ENCODE measurements at regions not wholly inside any gene's neighbourhood (a gene's known extent, or its start where the extent isn't known, plus 50 kb on each side); places are given as distances from the start of the nearest gene placed in this dataset.
"Not testable (repeated sequence)": the region's sequence is repeated elsewhere in the genome, so short reads cannot be mapped to it uniquely, and the experiment has no call there.

- no peaks in the 10 kb centered on the region for H3K9me3 Mint-ChIP-seq (ENCODE audit: unreplicated experiment)
- H3K4me1 Mint-ChIP-seq (ENCODE audit: low read depth, unreplicated experiment), result no peaks in the 10 kb centered on the region
- DNase-seq, result no peak
- ChIA-PET POLR2A (no interaction called here), CTCF (no interaction called here)
- Histone ChIP-seq H3K4me1 (no peaks in the 10 kb centered on the region), H3K9me3 (no peaks in the 10 kb centered on the region), H3K36me3 (ENCODE audit: control insufficient read depth, insufficient read depth, low read length) (no peaks in the 10 kb centered on the region), H3K4me3 (ENCODE audit: low read depth, low read length) (no peak overlapping the region), H3K27me3 (replicated peaks; ENCODE audit: control insufficient read depth, insufficient read depth, low read length) (no peaks in the 10 kb centered on the region)
- intact Hi-C loops (cut with micrococcal nuclease; ENCODE audit: unreplicated experiment), result no loop called here
- no peaks in the 10 kb centered on the region for H3K36me3 Mint-ChIP-seq (ENCODE audit: insufficient read depth, unreplicated experiment)
- H3K4me3 Mint-ChIP-seq (ENCODE audit: unreplicated experiment), result no peak overlapping the region
- H3K27ac Mint-ChIP-seq (ENCODE audit: unreplicated experiment), result no peak overlapping the region
- TF ChIP-seq, protein P1, sequence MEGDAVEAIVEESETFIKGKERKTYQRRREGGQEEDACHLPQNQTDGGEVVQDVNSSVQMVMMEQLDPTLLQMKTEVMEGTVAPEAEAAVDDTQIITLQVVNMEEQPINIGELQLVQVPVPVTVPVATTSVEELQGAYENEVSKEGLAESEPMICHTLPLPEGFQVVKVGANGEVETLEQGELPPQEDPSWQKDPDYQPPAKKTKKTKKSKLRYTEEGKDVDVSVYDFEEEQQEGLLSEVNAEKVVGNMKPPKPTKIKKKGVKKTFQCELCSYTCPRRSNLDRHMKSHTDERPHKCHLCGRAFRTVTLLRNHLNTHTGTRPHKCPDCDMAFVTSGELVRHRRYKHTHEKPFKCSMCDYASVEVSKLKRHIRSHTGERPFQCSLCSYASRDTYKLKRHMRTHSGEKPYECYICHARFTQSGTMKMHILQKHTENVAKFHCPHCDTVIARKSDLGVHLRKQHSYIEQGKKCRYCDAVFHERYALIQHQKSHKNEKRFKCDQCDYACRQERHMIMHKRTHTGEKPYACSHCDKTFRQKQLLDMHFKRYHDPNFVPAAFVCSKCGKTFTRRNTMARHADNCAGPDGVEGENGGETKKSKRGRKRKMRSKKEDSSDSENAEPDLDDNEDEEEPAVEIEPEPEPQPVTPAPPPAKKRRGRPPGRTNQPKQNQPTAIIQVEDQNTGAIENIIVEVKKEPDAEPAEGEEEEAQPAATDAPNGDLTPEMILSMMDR (IDR thresholded peaks at IDR 0.05; ENCODE audit: insufficient read depth in 1 of 2, low read depth in 1 of 2, low read length in 1 of 2, severe bottlenecking in 1 of 2, unreplicated experiment in 1 of 2), result no peak
- H3K27me3 Mint-ChIP-seq (ENCODE audit: insufficient read depth, unreplicated experiment), result no peaks in the 10 kb centered on the region
- BruUV-seq (replicated peaks), result no TSS peak
These were observed 701.4 kb downstream of the TMEM121 start for GRCh38 chr14:106227793-106228192.

DNA sequence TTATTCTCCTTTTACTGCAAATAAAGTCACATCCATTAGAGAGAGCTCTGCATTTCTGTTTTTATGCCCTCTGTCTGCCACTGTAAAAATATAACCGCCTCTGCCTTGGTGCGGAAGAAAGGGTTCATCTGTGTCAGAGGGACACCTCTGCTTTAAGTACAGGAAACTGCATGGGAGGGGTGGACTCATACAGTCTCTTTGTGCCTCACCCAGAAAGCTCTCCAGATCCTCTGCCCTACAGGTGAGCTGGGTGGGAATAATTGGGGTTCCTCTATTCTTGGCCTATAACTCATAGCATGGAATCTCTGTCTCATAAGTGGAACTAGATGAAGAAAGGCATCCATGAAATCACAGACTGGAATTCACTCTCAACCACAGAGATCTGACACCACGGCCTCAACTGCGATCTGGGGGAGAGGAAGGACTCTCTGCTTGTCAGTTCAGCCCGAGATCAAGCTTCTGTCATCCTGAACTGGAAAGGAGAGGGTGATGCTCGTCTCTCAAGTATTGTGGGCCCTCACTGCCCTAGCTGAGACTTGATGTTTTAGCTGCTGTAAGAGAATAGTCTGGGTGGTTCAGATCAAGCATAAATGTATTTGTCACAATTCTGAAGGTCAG, 702.3 kb downstream of the TMEM121 start:
- no peak overlapping the region for H3K4me3 ChIP-seq (ENCODE audit: low read depth, low read length)
- H3K27ac Mint-ChIP-seq (ENCODE audit: unreplicated experiment), result no peak overlapping the region
- no peak for DNase-seq
- H3K4me3 Mint-ChIP-seq (ENCODE audit: unreplicated experiment), result no peak overlapping the region
- H3K36me3 ChIP-seq (ENCODE audit: control insufficient read depth, insufficient read depth, low read length), result no peaks in the 10 kb centered on the region
- no peaks in the 10 kb centered on the region for H3K27me3 ChIP-seq (replicated peaks; ENCODE audit: control insufficient read depth, insufficient read depth, low read length)
- H3K4me1 Mint-ChIP-seq (ENCODE audit: low read depth, unreplicated experiment), result no peaks in the 10 kb centered on the region
- POLR2A ChIA-PET, result no interaction called here
- intact Hi-C loops (cut with micrococcal nuclease; ENCODE audit: unreplicated experiment), result no loop called here
- H3K4me1 ChIP-seq, result no peaks in the 10 kb centered on the region
- H3K36me3 Mint-ChIP-seq (ENCODE audit: insufficient read depth, unreplicated experiment), result no peaks in the 10 kb centered on the region
- CTCF ChIA-PET, result interaction anchor here (1.2 kb wide), 1 partner anchor 49 kb away, joined by 4 read pairs; no protein-coding TSS in a partner anchor
- no peaks in the 10 kb centered on the region for H3K9me3 ChIP-seq
- TF ChIP-seq, protein P1 (IDR thresholded peaks at IDR 0.05; ENCODE audit: insufficient read depth in 1 of 2, low read depth in 1 of 2, low read length in 1 of 2, severe bottlenecking in 1 of 2, unreplicated experiment in 1 of 2), result no peak
- no peaks in the 10 kb centered on the region for H3K27me3 Mint-ChIP-seq (ENCODE audit: insufficient read depth, unreplicated experiment)
- no peaks in the 10 kb centered on the region for H3K9me3 Mint-ChIP-seq (ENCODE audit: unreplicated experiment)
- BruUV-seq (replicated peaks), result no TSS peak

- Histone ChIP-seq H3K9me3 (no peaks in the 10 kb centered on the region), H3K27me3 (replicated peaks; ENCODE audit: control insufficient read depth, insufficient read depth, low read length) (no peaks in the 10 kb centered on the region), H3K4me1 (no peaks in the 10 kb centered on the region), H3K36me3 (ENCODE audit: control insufficient read depth, insufficient read depth, low read length) (no peaks in the 10 kb centered on the region), H3K4me3 (ENCODE audit: low read depth, low read length) (no peak overlapping the region)
- CTCF ChIA-PET, result no interaction called here
- BruUV-seq (replicated peaks), result no TSS peak
- Mint-ChIP-seq H3K36me3 (ENCODE audit: insufficient read depth, unreplicated experiment) (no peaks in the 10 kb centered on the region), H3K27ac (ENCODE audit: unreplicated experiment) (no peak overlapping the region), H3K27me3 (ENCODE audit: insufficient read depth, unreplicated experiment) (no peaks in the 10 kb centered on the region), H3K4me3 (ENCODE audit: unreplicated experiment) (no peak overlapping the region), H3K9me3 (ENCODE audit: unreplicated experiment) (no peaks in the 10 kb centered on the region), H3K4me1 (ENCODE audit: low read depth, unreplicated experiment) (peaks cover 6% of the 10 kb centered on the region)
- DNase-seq, result no peak
- intact Hi-C loops (cut with micrococcal nuclease; ENCODE audit: unreplicated experiment), result no loop called here
- TF ChIP-seq, protein P1 (IDR thresholded peaks at IDR 0.05; ENCODE audit: insufficient read depth in 1 of 2, low read depth in 1 of 2, low read length in 1 of 2, severe bottlenecking in 1 of 2, unreplicated experiment in 1 of 2), result no peak
- POLR2A ChIA-PET, result no interaction called here
These were observed 703.7 kb downstream of the TMEM121 start for GRCh38 chr14:106230071-106230470.

DNA sequence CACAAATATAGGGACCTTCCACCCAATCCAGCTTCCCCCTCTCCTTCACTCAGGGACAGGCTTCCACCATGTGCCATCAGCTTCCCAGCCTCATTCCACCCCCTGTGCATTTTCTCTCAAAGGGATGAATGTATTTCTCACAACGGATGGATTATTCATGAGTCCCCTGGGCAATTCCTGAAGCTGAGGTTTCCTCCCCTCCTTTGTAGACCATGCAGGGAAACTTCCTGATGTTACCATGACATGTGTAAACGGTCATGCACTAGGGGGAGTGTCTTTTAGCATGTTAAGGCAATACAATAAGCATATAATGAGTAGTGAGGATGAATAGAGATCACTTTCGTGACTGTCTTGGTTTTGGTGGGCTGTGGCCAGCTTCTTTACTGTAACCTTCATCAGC, 706.8 kb downstream of the TMEM121 start:
- H3K36me3 Mint-ChIP-seq (ENCODE audit: insufficient read depth, unreplicated experiment); H3K4me3 ChIP-seq (ENCODE audit: low read depth, low read length); intact Hi-C loops (cut with micrococcal nuclease; ENCODE audit: unreplicated experiment); DNase-seq; H3K9me3 Mint-ChIP-seq (ENCODE audit: unreplicated experiment); H3K4me1 ChIP-seq; POLR2A ChIA-PET; BruUV-seq (replicated peaks); H3K27me3 ChIP-seq (replicated peaks; ENCODE audit: control insufficient read depth, insufficient read depth, low read length); H3K9me3 ChIP-seq; H3K27me3 Mint-ChIP-seq (ENCODE audit: insufficient read depth, unreplicated experiment); H3K4me3 Mint-ChIP-seq (ENCODE audit: unreplicated experiment); H3K27ac Mint-ChIP-seq (ENCODE audit: unreplicated experiment); H3K36me3 ChIP-seq (ENCODE audit: control insufficient read depth, insufficient read depth, low read length): not testable (repeated sequence)
- peaks cover 12% of the 10 kb centered on the region for H3K4me1 Mint-ChIP-seq (ENCODE audit: low read depth, unreplicated experiment)
- CTCF ChIA-PET, result interaction anchor here (0.8 kb wide), 1 partner anchor 140 kb away, joined by 4 read pairs; no protein-coding TSS in a partner anchor
